Tibial artery (tissue), 4 donors: ENCODE measurements at regions not wholly inside any gene's neighbourhood (a gene's known extent, or its start where the extent isn't known, plus 50 kb on each side); places are given as distances from the start of the nearest gene placed in this dataset.

ENCODE experiments used
- DNase-seq, 2 donors: peaks; one replicate each; pipeline ENCODE4 v3.0.0-alpha.2; 2019
- H3K27ac ChIP-seq, 2 donors: fragments of 200-600 bp; sonication (generic) in 1 of 2; 1 replicate in 1 of 2; 2 replicates in 1 of 2; pipeline ENCODE4 v1.5.1; 2018 to 2019; ENCODE audit warnings: mild to moderate bottlenecking in 1 of 2
- H3K27me3 ChIP-seq, 2 donors: fragments of 200-600 bp; sonication (generic) in 1 of 2; one replicate each; pipeline versions ENCODE4 v1.5.1 to v1.6.0; 2016 to 2019
- H3K36me3 ChIP-seq, 3 donors: fragments of 200-600 bp; sonication (generic) in 2 of 3; one replicate each; pipeline ENCODE4 v1.5.1; 2016 to 2019; ENCODE audit warnings: mild to moderate bottlenecking in 2 of 3
- H3K4me1 ChIP-seq, 4 donors: fragments of 200-600 bp; sonication (generic) in 2 of 4; 1 replicate in 3 of 4; 2 replicates in 1 of 4; pipeline ENCODE4 v1.5.1; 2016 to 2019
- H3K4me3 ChIP-seq, 2 donors: fragments of 200-600 bp; sonication (generic) in 1 of 2; 1 replicate in 1 of 2; 2 replicates in 1 of 2; pipeline ENCODE4 v1.5.1; 2018 to 2019; ENCODE audit warnings: mild to moderate bottlenecking in 2 of 2
- H3K9me3 ChIP-seq, 3 donors: fragments of 200-600 bp; sonication (generic) in 1 of 3; one replicate each; pipeline ENCODE4 v1.5.1; 2016 to 2019
- CTCF ChIP-seq, 2 experiments: fragments of 200-600 bp in 1 of 2; fragments of 450-650 bp in 1 of 2; IDR thresholded peaks; one replicate each; pipeline ENCODE4 v1.5.1; 2017 to 2019; ENCODE audit warnings: antibody characterized with exemption in 2 of 2, mild to moderate bottlenecking in 1 of 2, moderate library complexity in 1 of 2
- intact Hi-C: fragments of 100-400 bp; cut with DNase I; formaldehyde crosslinking; loops from one replicate; pipeline ENCODE4 v1.15.0; 2023; ENCODE audit warnings: low total_unique reads

- Histone ChIP-seq H3K27me3 (no peaks in the 10 kb centered on the region), H3K36me3 (no peaks in the 10 kb centered on the region), H3K4me3 (no peak overlapping the region), H3K27ac (no peak overlapping the region), H3K9me3 (no peaks in the 10 kb centered on the region), H3K4me1 (peaks cover 0 to 6% (median 1%) of the 10 kb centered on the region in 4 donors)
- no peak for DNase-seq
- intact Hi-C loops, result no loop called here
- TF ChIP-seq CTCF (IDR thresholded peaks at IDR 0.05), result no peak
Observed at GRCh38 chr9:81317939-81318338, 371.4 kb downstream of the TLE1 start.

GRCh38 chr9:81317223-81317622 is 372.1 kb downstream of the TLE1 start:
- Histone ChIP-seq H3K4me1 (peaks cover 0 to 6% (median 1%) of the 10 kb centered on the region in 4 donors), H3K4me3 (no peak overlapping the region), H3K9me3 (no peaks in the 10 kb centered on the region), H3K27ac (no peak overlapping the region), H3K36me3 (no peaks in the 10 kb centered on the region), H3K27me3 (no peaks in the 10 kb centered on the region)
- intact Hi-C loops, result no loop called here
- DNase-seq, result no peak
- no peak for TF ChIP-seq CTCF (IDR thresholded peaks at IDR 0.05)

- Histone ChIP-seq H3K4me3 (no peak overlapping the region), H3K4me1 (no peaks in the 10 kb centered on the region), H3K27me3 (no peaks in the 10 kb centered on the region), H3K36me3 (no peaks in the 10 kb centered on the region), H3K9me3 (no peaks in the 10 kb centered on the region), H3K27ac (no peak overlapping the region)
- TF ChIP-seq CTCF (IDR thresholded peaks at IDR 0.05), result no peak
- no peak for DNase-seq
- intact Hi-C loops, result no loop called here
Observed at GRCh38 chr9:81314490-81314889, 374.9 kb downstream of the TLE1 start.

GRCh38 chr9:81313877-81314276 is 375.5 kb downstream of the TLE1 start:
- H3K36me3 ChIP-seq, result no peaks in the 10 kb centered on the region
- no peak for DNase-seq
- TF ChIP-seq CTCF (IDR thresholded peaks at IDR 0.05), result no peak
- no peaks in the 10 kb centered on the region for H3K27me3 ChIP-seq
- no peak overlapping the region for H3K4me3 ChIP-seq
- intact Hi-C loops, result no loop called here
- H3K4me1 ChIP-seq, result no peaks in the 10 kb centered on the region
- no peak overlapping the region for H3K27ac ChIP-seq
- H3K9me3 ChIP-seq, result no peaks in the 10 kb centered on the region

GRCh38 chr9:81312346-81312745 is 377.0 kb downstream of the TLE1 start:
- intact Hi-C loops, result no loop called here

More at GRCh38 chr9:81312346-81312745, 377.0 kb downstream of the TLE1 start:
- H3K27me3 ChIP-seq, result no peaks in the 10 kb centered on the region
- H3K4me1 ChIP-seq, result no peaks in the 10 kb centered on the region
- no peak for DNase-seq
- TF ChIP-seq CTCF (IDR thresholded peaks at IDR 0.05), result no peak
- no peak overlapping the region for H3K4me3 ChIP-seq
- H3K27ac ChIP-seq, result no peak overlapping the region
- no peaks in the 10 kb centered on the region for H3K9me3 ChIP-seq
- no peaks in the 10 kb centered on the region for H3K36me3 ChIP-seq
